CD14-positive monocyte (primary cell): ENCODE measurements at regions not wholly inside any gene's neighbourhood (a gene's known extent, or its start where the extent isn't known, plus 50 kb on each side); places are given as distances from the start of the nearest gene placed in this dataset.

Experiments used
- DNase-seq, 3 donors: peaks; one replicate each; pipeline ENCODE4 v3.0.0-alpha.2; 2011 to 2022
- H2AFZ ChIP-seq: 2 replicates; pipeline ENCODE4 v1.6.0; 2012; ENCODE audit warnings: mild to moderate bottlenecking, low read depth, low read length, inconsistent platforms; ENCODE audit not compliant: insufficient read depth, poor library complexity, severe bottlenecking
- H3K27ac ChIP-seq, 2 donors: 1 replicate in 1 of 2; 2 replicates in 1 of 2; pipeline ENCODE4 v1.5.1; 2012 to 2013; ENCODE audit warnings: low read length in 2 of 2, control low read depth in 1 of 2, inconsistent platforms in 1 of 2, low read depth in 1 of 2, mild to moderate bottlenecking in 1 of 2
- H3K27me3 ChIP-seq, 2 donors: one replicate each; pipeline versions ENCODE4 v1.6.0 to v1.6.1; 2011 to 2013; ENCODE audit warnings: low read length in 2 of 2; ENCODE audit not compliant: control insufficient read depth in 2 of 2, insufficient read depth in 2 of 2
- H3K36me3 ChIP-seq, 2 donors: replicated peaks in 1 of 2; 1 replicate in 1 of 2; 2 replicates in 1 of 2; pipeline versions ENCODE4 v1.5.1 to v1.6.1; 2012 to 2013; ENCODE audit warnings: low read length in 2 of 2, control low read depth in 1 of 2, inconsistent platforms in 1 of 2, mild to moderate bottlenecking in 1 of 2; ENCODE audit not compliant: insufficient read depth in 2 of 2, control insufficient read depth in 1 of 2
- H3K4me1 ChIP-seq, 2 donors: 1 replicate in 1 of 2; 2 replicates in 1 of 2; pipeline versions ENCODE4 v1.5.1 to v1.6.1; 2012 to 2013; ENCODE audit warnings: low read length in 2 of 2, control low read depth in 1 of 2, inconsistent platforms in 1 of 2, mild to moderate bottlenecking in 1 of 2, moderate library complexity in 1 of 2; ENCODE audit not compliant: insufficient read depth in 2 of 2, control insufficient read depth in 1 of 2
- H3K4me2 ChIP-seq: replicated peaks from 2 replicates; pipeline ENCODE3; 2012; ENCODE audit warnings: low read length, moderate library complexity, mild to moderate bottlenecking; ENCODE audit not compliant: poor library complexity, severe bottlenecking; ENCODE audit errors: extremely low read depth
- H3K4me3 ChIP-seq, 3 experiments: fragments of 200-600 bp in 1 of 3; sonication (generic) in 1 of 3; replicated peaks in 1 of 3; 1 replicate in 2 of 3; 2 replicates in 1 of 3; pipeline ENCODE4 v1.5.1; 2011 to 2013; ENCODE audit warnings: low read length in 3 of 3, mild to moderate bottlenecking in 3 of 3, control low read depth in 2 of 3, low read depth in 2 of 3, inconsistent platforms in 1 of 3, moderate library complexity in 1 of 3
- H3K79me2 ChIP-seq: 2 replicates; pipeline ENCODE4 v1.6.0; 2012; ENCODE audit warnings: mild to moderate bottlenecking, control low read depth, inconsistent platforms, low read length, moderate library complexity; ENCODE audit not compliant: insufficient read depth
- H3K9ac ChIP-seq: 2 replicates; pipeline ENCODE4 v1.6.0; 2017; ENCODE audit warnings: low read length, mild to moderate bottlenecking; ENCODE audit not compliant: insufficient read depth, poor library complexity, severe bottlenecking
- H3K9me3 ChIP-seq, 2 donors: replicated peaks in 1 of 2; 1 replicate in 1 of 2; 2 replicates in 1 of 2; pipeline versions ENCODE4 v1.5.1 to v1.6.1; 2012 to 2013; ENCODE audit warnings: low read length in 2 of 2, control low read depth in 1 of 2; ENCODE audit not compliant: control insufficient read depth in 1 of 2, insufficient read depth in 1 of 2
- H4K20me1 ChIP-seq: 2 replicates; pipeline ENCODE4 v1.6.0; 2012; ENCODE audit warnings: mild to moderate bottlenecking, low read length, control low read depth, moderate library complexity; ENCODE audit not compliant: insufficient read depth
- H3K27ac Mint-ChIP-seq, 7 donors: one replicate each; pipeline ENCODE4 v1.8.0; 2020; ENCODE audit warnings: mild to moderate bottlenecking in 7 of 7, mixed read lengths in 7 of 7, moderate library complexity in 6 of 7, inconsistent platforms in 2 of 7
- H3K27me3 Mint-ChIP-seq, 3 donors: one replicate each; pipeline ENCODE4 v1.8.0; 2021 to 2022; ENCODE audit warnings: low read depth in 3 of 3, mild to moderate bottlenecking in 3 of 3, mixed read lengths in 3 of 3, moderate library complexity in 3 of 3, inconsistent platforms in 1 of 3
- H3K36me3 Mint-ChIP-seq, 2 donors: one replicate each; pipeline ENCODE4 v1.8.0; 2020; ENCODE audit warnings: mixed read lengths in 2 of 2, inconsistent platforms in 1 of 2, mild to moderate bottlenecking in 1 of 2
- H3K4me1 Mint-ChIP-seq: one replicate; pipeline ENCODE4 v1.8.0; 2020; ENCODE audit warnings: mild to moderate bottlenecking, mixed read lengths
- H3K4me3 Mint-ChIP-seq, 2 donors: one replicate each; pipeline ENCODE4 v1.8.0; 2020; ENCODE audit warnings: mild to moderate bottlenecking in 2 of 2, mixed read lengths in 2 of 2, moderate library complexity in 1 of 2
- H3K9me3 Mint-ChIP-seq, 7 donors: one replicate each; pipeline ENCODE4 v1.8.0; 2020 to 2022; ENCODE audit warnings: mixed read lengths in 7 of 7, mild to moderate bottlenecking in 6 of 7, moderate library complexity in 6 of 7, inconsistent platforms in 2 of 7
- CTCF ChIP-seq: fragments of 200-600 bp; IDR thresholded peaks from one replicate; pipeline ENCODE4 v1.8.0; 2022; ENCODE audit warnings: antibody characterized with exemption, mild to moderate bottlenecking
- WGBS: methylation state at CpG from one replicate; pipeline ENCODE4 v1.1.5; 2013; ENCODE audit warnings: missing lambda C conversion rate; ENCODE audit not compliant: insufficient coverage; 5-methylcytosine and 5-hydroxymethylcytosine counted together
- intact Hi-C, 2 donors: fragments of 100-400 bp; cut with micrococcal nuclease; formaldehyde crosslinking; loops; one replicate each; pipeline versions ENCODE4 v1.15.0 to v1.15.1; 2023

- DNase-seq, result no peak
Measured at GRCh38 chr1:217921126-217921904, 290.2 kb downstream of the SPATA17 start.

GRCh38 chr1:217924924-217925323 is 293.8 kb downstream of the SPATA17 start:
- H3K27me3 ChIP-seq, result peaks cover 3 to 7% of the 10 kb centered on the region in 2 donors
- H3K4me1 Mint-ChIP-seq, result no peaks in the 10 kb centered on the region
- no peak overlapping the region for H3K9ac ChIP-seq
- no peak overlapping the region for H3K27ac ChIP-seq
- 9% methylated on average over 28 of the region's 36 CpGs for WGBS
- intact Hi-C loops, result no loop called here
- H3K9me3 ChIP-seq, result peaks cover 0 to 7% of the 10 kb centered on the region in 2 donors
- H3K4me3 ChIP-seq, result no peak overlapping the region
- H3K27me3 Mint-ChIP-seq, result peaks cover 6 to 11% (median 9%) of the 10 kb centered on the region in 3 donors
- H4K20me1 ChIP-seq, result no peaks in the 10 kb centered on the region
- no peak overlapping the region for H3K27ac Mint-ChIP-seq
- no peaks in the 10 kb centered on the region for H3K79me2 ChIP-seq
- H3K36me3 ChIP-seq, result no peaks in the 10 kb centered on the region
- TF ChIP-seq CTCF, result no peak
- H3K4me1 ChIP-seq, result no peaks in the 10 kb centered on the region
- no peak overlapping the region for H3K4me3 Mint-ChIP-seq
- no peak for DNase-seq
- peaks cover 0 to 10% (median 3%) of the 10 kb centered on the region in 7 donors for H3K9me3 Mint-ChIP-seq
- H3K4me2 ChIP-seq, result no peak overlapping the region
- H2AFZ ChIP-seq, result no peak overlapping the region
- H3K36me3 Mint-ChIP-seq, result no peaks in the 10 kb centered on the region

More at GRCh38 chr1:217921126-217921904, 290.2 kb downstream of the SPATA17 start:
- 64% methylated on average over 4 of the region's 7 CpGs for WGBS
- H3K9me3 ChIP-seq, result peaks cover 0 to 6% of the 10 kb centered on the region in 2 donors
- H3K9ac ChIP-seq, result no peak overlapping the region
- H2AFZ ChIP-seq, result no peak overlapping the region
- no peaks in the 10 kb centered on the region for H4K20me1 ChIP-seq
- no peaks in the 10 kb centered on the region for H3K4me1 Mint-ChIP-seq
- H3K4me2 ChIP-seq, result no peak overlapping the region
- no peaks in the 10 kb centered on the region for H3K36me3 ChIP-seq
- no peak overlapping the region for H3K4me3 Mint-ChIP-seq
- H3K9me3 Mint-ChIP-seq, result peaks cover 0 to 10% (median 2%) of the 10 kb centered on the region in 7 donors
- no peak overlapping the region for H3K27ac Mint-ChIP-seq
- H3K4me3 ChIP-seq, result no peak overlapping the region
- TF ChIP-seq CTCF, result no peak
- H3K79me2 ChIP-seq, result no peaks in the 10 kb centered on the region
- intact Hi-C loops, result no loop called here
- H3K27ac ChIP-seq, result no peak overlapping the region
- peaks cover 3 to 7% of the 10 kb centered on the region in 2 donors for H3K27me3 ChIP-seq
- no peaks in the 10 kb centered on the region for H3K4me1 ChIP-seq
- no peaks in the 10 kb centered on the region for H3K36me3 Mint-ChIP-seq
- H3K27me3 Mint-ChIP-seq, result peaks cover 6 to 10% (median 9%) of the 10 kb centered on the region in 3 donors
